SW480 (cell line): ENCODE measurements at regions not wholly inside any gene's neighbourhood (a gene's known extent, or its start where the extent isn't known, plus 50 kb on each side); places are given as distances from the start of the nearest gene placed in this dataset.
A peak's percentile ranks its signal among the peaks of the same experiment; 100 is the strongest.
"Not testable (repeated sequence)": the region's sequence is repeated elsewhere in the genome, so short reads cannot be mapped to it uniquely, and the experiment has no call there.

Experiments used
- DNase-seq: peaks from one replicate; pipeline ENCODE4 v3.0.0-alpha.2; 2016; ENCODE audit warnings: low spot score

DNA sequence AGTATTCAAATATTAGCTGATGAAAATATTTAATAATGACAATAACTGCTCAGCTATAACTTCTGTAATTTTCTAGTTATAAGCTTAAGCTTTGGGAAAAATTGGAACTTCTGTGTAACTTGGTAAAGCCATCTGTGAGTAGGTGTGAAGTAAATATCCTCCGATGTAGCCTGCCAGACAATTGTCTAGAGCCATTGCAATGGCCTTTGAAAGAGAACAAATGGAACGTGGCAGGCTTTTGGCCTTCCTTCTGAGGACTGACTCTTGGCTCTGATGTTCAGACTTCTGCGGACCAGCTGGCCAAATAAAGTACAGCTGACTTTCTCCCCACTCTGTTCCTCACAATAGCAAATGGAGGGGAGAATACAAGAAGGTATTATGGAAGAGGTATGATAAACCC lies 203.4 kb upstream of the NMUR2 start:
- no peak for DNase-seq

DNA sequence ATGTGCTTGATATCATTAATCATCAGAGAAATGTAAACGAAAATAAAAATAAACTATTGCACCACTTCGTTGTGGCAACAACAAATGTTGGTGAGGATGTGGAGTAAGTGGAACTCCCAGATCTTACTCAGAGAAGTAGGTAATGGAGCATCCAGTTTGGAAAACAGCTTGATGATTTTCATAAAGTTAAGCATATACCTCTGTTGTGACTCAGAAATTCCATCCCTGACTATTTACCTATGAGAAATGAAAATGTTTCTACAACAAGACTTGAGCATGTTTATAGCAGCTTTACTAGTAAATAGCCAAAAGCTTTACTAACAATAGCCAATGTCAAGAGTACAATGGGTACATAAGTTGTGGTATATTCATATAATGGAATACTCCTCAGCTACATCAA lies 214.7 kb upstream of the NMUR2 start:
- no peak for DNase-seq

DNA sequence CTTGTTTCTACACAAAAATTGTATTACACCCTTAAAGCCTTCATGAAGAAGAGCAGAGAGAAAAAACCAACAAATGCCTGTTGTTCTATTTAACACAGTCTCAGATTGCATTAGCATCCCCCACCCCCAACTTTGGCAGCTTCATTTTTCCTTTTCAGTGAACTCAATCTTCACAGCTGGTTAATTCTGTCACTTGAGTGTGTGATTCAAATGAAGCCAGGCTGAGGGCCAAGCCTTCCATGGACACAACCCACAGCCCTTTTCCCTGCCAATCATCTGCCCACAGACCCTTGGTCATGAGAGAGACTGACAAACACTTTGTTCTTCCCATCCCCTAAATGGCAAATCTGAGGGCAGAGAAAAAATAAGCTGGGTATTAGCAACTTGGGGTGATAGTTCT lies 217.5 kb upstream of the NMUR2 start:
- no peak for DNase-seq

DNA sequence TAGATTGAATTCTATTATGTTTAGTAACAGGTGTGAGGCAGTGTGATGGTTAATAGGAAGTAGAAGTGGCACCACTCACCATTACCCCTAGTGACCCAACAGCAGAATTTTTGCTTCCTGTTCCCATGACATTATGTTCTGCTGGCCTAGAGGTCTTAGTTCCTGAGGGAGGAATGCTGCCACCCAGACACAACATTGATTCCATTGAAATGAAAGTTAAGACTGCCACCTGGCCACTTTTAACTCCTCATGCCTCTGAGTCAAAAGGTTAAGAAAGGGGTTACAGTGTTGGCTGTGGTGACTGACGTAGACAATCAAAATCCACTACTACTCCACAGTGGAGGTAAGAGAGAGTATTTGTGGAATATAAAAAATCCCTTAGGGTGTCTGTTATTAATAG lies 218.9 kb upstream of the NMUR2 start:
- DNase-seq, result no peak

DNA sequence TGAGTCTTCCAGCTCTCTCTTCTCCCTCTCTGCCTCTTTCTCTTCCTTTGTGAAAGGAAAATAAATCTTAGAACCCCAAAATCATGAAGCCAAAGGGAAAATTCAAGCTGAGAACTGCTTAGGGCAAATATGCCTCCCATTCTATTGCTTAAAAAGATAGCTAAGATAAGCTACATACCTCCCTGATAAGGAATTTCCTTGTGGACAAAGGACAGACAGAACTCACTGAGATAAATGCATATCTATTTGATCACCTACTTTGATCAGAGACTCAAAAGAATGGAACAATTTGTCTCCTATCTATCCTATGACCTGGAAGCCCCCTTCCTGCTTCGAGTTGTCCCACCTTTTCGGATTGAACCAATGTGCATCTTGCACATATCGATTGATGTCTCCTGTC lies 220.6 kb upstream of the NMUR2 start:
- DNase-seq, result no peak

DNA sequence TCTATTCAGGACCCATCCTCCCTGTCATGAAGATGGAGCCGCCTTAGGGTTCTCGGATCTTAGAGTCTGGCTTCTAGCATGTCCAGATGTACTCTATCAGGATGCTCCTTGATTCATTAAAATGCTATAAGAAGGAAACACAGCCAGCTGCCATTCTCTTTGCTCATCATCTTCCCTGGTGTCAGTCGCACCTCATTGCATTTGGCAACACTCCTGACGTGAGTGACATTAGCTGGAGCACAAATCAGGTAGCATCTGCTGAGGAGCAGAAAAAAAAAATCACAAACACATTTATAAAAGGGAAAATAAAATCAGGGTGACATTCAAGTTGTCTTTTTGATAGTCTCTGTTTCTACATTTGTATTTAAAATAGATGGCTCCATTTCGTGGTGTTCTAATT lies 226.1 kb upstream of the NMUR2 start:
- no peak for DNase-seq

DNA sequence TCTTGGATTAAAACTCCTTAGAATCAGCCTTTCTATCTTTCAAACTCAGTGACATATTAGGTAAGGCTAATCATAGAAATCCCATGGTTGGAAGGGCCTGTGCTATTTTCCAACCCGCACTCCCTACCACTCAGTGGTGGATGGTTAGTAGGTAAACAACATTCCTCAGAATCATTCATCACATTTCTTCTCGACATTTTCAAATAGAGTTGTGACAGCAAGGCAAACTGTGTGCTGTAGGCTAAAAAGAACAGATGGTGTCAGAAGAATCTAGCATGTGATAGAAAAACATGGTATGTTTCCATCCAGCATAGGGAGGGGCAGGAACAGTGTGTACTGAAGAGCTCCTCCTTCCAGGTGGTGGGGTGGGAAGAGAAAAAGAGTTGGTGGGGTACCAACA lies 227.3 kb upstream of the NMUR2 start:
- no peak for DNase-seq

DNA sequence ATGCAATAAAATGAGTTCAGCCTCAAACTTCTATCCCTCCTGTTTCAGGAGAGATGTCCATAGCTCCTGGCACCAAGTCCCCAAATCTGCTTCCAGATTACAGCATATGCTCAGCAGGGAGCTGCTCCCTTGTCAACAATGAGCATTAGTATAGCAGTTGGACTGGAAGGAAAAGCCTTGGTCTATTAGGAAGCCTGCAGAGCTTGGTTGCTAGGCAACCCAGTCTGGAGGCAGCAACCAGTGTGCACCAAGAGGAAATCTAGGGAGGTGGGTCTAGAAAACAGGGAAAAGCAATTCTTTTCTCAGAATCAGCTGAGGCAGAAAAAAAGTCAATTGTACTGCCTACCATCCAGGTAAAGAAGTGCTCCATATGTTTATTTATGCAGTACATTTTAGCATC lies 229.5 kb upstream of the NMUR2 start:
- DNase-seq, result no peak

DNA sequence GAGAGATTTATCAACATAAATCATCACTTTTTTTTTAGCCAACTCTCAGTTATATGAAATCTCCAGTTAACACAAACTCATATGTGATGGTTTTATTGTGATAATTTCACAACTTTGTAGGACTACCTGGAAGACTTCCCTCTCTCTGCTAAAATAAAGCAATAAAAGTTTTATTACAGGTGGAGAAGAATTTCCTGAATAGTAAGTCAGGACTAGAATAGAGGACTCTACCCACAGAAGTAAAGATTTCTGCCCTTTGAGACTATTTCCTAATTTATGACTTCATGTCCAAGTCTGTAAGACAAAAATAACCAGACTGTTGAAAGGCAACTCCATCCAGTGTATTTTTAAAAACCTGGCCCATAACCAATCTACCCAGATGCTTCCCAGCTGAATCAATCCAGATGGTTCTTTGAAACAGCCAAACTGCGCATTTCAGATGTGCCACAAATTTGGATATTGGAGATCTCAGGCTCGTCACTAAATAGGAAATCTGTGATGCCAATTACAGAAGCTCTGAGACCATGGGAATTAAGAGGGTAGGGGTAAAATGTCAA lies 234.0 kb upstream of the NMUR2 start:
- no peak for DNase-seq

DNA sequence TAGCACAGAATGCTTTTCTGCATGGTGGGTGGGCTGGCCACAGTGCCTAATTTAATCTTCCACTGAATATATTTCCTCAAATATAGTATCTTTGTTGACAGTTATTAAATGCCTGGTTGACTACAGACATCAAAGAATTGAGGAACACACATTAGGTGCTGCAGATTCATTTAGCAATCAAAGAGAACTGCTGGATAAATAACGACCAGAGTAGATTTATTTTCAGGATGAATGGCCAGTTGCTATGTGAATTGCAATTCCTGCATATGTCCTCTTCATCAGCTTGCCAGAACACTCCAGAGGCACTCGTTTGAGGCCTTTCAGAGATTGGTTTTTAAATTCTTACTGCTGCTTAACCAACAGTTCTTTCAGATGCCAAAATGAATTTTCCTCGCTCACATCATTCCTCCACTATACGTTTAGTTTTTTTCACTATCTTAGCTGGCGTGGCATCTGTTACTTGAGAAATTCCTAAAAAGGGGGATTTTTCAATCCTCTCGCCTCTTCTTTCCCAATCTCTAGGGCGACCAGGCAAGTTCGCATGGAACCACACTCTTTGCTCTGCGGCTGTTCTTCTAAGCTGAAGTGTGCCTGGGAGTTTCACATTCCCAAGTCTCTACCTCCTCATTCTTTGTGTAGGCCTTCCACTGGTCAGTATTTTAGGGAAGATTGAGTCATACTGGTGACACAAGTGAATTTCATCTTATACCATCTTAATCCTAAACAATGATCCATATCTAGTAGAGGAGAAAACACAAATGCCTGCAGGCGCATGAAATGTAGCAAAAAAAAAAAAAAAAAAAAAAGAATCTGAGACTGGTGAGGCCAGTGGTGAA lies 237.1 kb upstream of the NMUR2 start:
- DNase-seq, result no peak

DNA sequence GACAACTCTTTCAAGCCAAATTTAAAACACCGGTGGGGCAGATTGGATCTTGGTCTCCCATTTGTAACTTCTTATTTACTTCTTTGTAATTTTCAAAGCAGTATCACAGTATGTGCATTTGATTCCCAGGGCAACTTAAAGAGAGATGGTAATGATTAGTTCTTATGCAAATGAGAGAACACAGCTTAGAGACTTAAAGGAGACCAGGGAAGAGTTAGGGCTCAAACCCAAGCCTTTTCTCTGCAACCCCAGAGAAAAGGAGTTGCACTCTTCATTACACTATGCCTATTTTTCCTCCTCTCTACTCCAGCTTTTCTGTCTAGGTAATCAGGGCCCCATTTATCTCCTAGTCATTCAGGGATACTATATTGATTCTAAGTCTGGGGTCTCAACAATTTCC lies 237.8 kb upstream of the NMUR2 start:
- no peak for DNase-seq

DNA sequence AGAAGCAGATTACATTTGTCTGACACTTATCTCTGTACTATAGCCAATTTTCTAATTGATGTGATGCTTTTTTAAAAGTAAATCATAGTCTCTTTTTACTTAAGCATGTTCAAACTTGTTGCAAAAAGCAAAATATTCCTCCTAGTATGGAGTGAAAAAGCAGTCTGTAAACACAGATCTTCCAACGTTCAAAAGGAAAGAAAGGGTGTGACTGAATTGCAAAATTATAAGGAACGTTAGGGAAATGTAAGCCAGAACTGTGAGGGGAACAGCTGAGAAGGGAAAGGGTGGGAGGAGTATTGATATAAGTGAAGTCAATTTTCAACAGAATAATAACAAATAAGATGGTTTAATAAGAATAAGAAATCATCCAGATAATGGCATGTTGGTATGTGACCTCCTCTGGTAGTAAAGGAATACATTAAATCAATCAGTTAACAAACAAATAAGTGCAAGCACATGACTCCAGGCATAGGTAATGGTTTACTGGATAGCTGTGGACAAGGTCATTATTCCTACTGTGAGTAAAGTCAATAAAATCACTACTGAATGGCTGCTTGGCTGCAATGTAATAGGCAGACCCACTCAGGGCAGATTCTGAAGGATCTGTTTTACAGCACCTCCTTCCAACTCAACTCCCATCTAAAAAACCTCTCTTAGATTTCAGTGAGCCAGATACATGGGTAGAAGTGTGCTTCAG lies 239.1 kb upstream of the NMUR2 start:
- no peak for DNase-seq

DNA sequence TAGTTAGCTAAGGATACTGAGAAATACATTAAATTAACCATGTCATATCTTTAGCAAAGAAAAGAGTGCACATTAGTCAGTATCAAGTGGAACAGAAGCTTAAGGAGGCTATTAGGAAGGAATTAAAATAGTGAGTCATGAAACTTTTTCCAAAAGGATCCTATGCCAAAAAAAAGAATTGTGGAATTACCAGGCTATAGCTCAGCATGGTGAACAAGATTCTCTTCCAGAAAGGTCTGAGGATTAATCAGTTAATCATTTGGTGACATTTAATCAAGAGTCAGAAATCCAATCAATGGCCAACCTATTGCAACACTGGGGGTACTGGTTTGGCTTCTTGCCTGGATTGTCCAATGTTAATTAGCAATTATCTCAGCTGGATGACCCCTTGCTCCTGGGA lies 244.5 kb upstream of the NMUR2 start:
- DNase-seq, result no peak

DNA sequence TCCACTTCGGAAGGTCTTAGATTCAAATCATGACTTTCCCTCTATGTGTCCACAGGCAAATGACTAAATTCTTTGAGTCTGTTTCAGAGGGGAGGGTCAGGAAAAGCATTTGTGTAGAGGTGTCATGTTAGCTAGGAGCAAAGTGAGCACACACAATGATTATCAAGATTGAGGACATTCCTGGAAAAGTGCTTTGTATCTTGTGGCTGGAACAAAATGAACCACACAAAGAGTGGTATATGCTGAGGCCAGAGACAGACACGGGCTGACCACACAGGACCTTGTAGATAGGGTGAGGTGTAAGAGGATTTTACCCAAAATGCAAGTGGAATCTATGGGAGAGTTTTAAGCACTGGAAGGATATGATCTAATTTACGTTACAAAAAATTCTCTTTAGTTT lies 245.3 kb upstream of the NMUR2 start:
- DNase-seq, result no peak

DNA sequence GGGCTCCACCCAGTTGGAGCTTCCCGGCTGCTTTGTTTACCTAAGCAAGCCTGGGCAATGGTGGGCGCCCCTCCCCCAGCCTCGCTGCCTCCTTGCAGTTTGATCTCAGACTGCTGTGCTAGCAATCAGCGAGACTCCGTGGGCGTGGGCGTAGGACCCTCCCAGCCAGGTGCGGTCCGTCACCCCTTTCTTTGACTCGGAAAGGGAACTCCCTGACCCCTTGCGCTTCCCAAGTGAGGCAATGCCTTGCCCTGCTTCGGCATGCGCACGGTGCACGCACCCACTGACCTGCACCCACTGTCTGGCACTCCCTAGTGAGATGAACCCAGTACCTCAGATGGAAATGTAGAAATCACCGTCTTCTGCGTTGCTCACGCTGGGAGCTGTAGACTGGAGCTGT lies 254.4 kb upstream of the NMUR2 start:
- not testable (repeated sequence) for DNase-seq

DNA sequence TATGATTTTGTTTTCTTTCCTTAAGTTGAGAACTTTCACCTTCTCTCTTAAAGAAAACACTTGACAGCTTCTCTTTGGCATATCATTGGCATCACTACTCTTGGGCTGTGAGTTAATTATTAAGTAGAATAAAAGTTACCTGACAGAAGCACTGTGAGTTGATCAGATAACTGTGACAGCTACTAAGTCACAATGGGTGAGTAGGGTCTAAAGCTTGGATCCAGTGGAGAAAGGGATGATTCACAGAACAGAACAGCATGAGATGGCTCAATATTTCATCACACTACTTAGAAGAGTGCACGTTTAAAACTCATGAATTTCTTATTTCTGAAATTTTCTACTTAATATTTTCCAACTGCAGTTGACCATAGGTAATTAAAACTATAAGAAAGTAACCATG lies 268.5 kb upstream of the NMUR2 start:
- DNase-seq, result no peak

DNA sequence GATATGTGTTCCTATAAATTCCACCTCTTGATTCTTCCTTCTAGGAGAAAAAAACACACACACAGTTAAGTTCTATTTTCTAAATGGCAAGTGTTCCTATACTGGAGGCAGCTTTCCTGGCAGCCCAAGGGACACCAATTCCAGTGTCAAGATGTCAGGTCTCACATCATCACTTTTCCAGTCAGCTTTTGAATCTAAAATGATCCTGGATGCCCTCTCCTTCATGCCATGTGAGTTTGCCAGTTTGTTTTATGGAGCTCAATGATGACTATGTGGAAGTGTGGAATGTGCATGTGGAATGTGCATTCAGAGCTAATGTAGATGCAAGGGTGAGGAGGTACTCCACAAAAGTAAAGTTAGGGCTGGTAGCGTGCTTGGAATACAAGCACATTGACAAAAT lies 269.3 kb upstream of the NMUR2 start:
- no peak for DNase-seq

DNA sequence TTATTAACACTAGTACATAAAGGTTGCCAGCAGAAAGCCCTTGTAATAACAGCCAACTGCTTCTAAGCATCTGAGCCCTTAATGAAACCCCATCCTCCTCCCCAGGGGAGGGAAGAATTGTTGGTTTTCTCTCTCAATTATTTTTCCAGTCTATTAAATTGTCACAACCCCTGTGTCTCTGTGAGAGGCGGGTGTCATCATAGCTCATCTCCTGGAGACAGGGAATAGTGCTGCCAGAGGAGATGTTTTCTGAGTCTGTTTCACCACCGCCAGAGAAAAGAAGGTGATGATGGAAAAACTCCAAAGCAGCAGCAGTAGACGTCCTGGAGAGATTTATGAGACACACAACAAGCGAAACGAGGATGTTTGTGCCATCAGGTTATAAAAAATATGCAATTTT lies 271.1 kb upstream of the NMUR2 start:
- DNase-seq, result no peak

DNA sequence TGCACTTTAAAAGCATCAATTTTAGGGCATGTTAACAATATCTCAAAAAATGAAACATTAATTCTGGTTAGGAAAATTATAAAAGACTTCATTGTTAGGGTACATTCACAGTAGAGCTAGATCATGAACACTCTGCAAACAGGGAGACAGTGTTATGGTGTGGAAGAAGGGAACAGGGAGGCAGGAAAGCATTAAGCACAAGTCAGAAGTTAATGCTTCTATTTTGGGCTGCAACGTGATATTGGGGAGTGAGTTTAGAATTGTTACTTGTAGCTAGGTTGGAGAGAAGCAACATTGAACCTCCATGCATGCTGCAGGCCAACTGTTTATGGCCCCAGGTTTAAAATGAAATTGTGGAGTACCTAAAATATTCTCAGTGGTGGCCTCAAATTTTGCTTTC lies 278.1 kb upstream of the NMUR2 start:
- DNase-seq, result no peak

DNA sequence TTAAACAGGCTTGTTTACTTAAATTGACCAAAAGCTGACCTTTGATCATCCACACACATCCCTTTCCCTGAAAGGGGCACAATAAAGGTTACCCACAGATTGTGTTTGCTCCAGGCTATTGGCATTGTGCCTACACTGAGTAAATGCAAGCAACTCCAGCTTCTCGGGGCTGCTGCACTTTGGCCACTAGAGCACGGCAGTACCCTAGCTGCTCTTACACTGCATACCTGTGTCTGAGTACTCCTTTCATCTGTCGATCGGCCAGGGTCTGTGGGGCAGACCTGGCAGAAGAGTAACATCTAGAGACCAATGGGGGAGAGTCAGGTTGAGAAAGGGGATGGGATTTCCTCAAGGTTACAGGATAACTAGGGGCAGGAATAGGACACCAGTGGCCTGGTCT lies 281.9 kb upstream of the NMUR2 start:
- DNase-seq, result no peak

DNA sequence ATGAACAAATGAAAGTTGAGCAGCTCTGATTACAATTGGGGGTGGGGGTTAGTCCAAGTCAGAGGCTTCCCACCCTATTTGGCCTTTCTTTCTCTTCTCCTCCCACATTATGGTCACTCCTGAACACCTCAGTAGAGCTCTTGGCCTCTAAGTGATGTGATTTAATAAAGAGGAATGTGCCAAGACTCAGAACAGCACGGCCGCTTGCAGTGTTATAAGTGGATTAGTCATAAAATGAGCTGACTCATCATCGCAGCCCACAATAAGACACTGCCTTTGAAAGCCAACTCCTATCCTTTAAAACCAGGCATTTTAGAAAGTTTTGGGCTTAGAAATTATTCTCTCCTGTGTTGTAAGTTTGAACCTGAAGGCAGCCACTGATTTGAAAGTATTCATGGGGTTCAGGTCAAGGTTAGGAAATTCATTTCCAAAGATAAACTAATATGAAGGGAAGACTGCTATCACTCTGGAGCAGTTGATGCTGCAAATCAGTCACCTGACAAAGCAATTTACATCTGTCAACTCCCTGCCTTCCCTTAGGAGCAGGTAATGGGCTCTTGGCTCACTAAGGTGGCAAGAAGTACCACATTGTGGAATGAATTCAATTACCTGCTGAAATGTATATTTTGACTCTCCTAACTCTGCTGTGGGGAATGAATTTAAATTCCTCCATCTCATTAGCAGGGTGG lies 283.6 kb upstream of the NMUR2 start:
- peak; percentile 61 for DNase-seq

DNA sequence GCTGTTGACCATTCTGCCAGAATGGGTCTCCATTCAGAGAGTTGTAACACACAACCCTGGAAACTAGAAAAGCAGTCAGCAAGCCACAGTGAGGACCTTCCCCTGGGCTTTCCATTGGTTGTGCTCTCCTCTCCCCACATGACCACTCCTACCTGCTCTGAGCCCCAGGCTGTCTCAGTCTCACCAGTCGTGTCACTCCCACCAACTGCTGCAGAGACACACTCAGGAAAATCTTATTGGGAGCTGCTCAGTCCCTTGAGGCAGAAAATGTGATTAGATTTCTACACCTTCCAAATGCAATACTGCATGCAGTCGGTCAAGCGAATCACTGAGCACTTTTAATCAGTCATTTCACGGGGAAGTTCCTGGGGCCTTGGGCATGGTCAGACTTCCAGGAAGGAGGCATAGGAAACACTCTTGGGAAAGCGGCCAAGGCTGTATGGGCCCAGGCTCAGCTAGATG lies 284.2 kb upstream of the NMUR2 start:
- DNase-seq, result no peak

DNA sequence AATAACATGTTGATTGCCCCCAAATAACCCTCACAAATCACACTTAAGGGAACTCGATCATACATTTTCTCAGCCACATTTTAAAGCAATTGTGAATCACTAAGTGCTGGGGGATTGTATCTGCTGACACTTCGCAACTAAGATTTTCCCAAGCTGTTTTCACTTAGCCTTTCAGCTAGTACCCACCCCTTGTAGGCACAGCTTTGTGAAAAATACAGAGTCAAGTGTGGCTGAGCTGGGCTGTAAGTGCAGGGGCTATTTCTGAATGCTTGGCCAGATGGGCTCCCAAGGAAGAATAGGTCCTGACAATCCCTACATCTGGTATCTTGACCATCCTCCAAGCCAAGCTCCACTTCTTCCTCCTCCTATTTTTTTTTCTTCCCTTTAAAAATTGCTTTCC lies 289.2 kb upstream of the NMUR2 start:
- no peak for DNase-seq
